Stomach (tissue), 4 donors: ENCODE measurements at regions not wholly inside any gene's neighbourhood (a gene's known extent, or its start where the extent isn't known, plus 50 kb on each side); places are given as distances from the start of the nearest gene placed in this dataset.

Source experiments
- CTCF ChIP-seq, 7 experiments: fragments of 450-650 bp in 4 of 7; fragments of 200-600 bp in 3 of 7; sonication (generic) in 3 of 7; IDR thresholded peaks; one replicate each; pipeline ENCODE4 v1.5.1; 2016 to 2019; ENCODE audit warnings: antibody characterized with exemption in 7 of 7, control low read depth in 2 of 7, mild to moderate bottlenecking in 1 of 7
- EP300 ChIP-seq: sonication (generic); formaldehyde crosslinking; IDR thresholded peaks from one replicate; pipeline ENCODE4 v1.6.1; 2017; ENCODE audit warnings: antibody characterized with exemption
- POLR2A ChIP-seq, 4 donors: fragments of 450-650 bp; IDR thresholded peaks; one replicate each; pipeline ENCODE4 v1.6.1; 2016; ENCODE audit warnings: antibody characterized with exemption in 4 of 4, control low read depth in 2 of 4, mild to moderate bottlenecking in 1 of 4, moderate library complexity in 1 of 4
- POLR2AphosphoS5 ChIP-seq, 3 donors: sonication (generic); formaldehyde crosslinking; IDR thresholded peaks; one replicate each; pipeline ENCODE4 v1.6.1; 2016; ENCODE audit warnings: antibody characterized with exemption in 3 of 3

GRCh38 chr2:20925265-20925889 lies 102.5 kb upstream of the LDAH start:
- no peak for TF ChIP-seq POLR2AphosphoS5 (IDR thresholded peaks at IDR 0.05)
- no peak for TF ChIP-seq CTCF (IDR thresholded peaks at IDR 0.05)
- TF ChIP-seq POLR2A (IDR thresholded peaks at IDR 0.05) = no peak
- TF ChIP-seq EP300 = no peak
